A549 (cell line): ENCODE measurements at regions not wholly inside any gene's neighbourhood (a gene's known extent, or its start where the extent isn't known, plus 50 kb on each side); places are given as distances from the start of the nearest gene placed in this dataset.

Experiments
- ATAC-seq, 2 experiments: fragments of 200-7000 bp in 1 of 2; fragments of >200 bp in 1 of 2; cut with Nextera tagmentation in 1 of 2; cut with Tn5 transposase in 1 of 2; 3 replicates each; pipeline versions ENCODE4 v1.8.0 to v1.9.1; 2018 to 2020; ENCODE audit warnings: mild to moderate bottlenecking in 1 of 2, moderate library complexity in 1 of 2
- CTCF ChIA-PET: fragments of 300-600 bp; sonication (Branson Sonifier 250); formaldehyde crosslinking; extraction: SDS; loops from one replicate; lab custom pipeline; 2021; ENCODE audit warnings: antibody characterized with exemption, inconsistent platforms; lab: Yijun Ruan, JAX
- POLR2A ChIA-PET: fragments of 350-600 bp; formaldehyde crosslinking; extraction: SDS; loops from one replicate; lab custom pipeline; 2021; ENCODE audit warnings: antibody characterized with exemption, inconsistent platforms; lab: Yijun Ruan, JAX
- DNase-seq, 2 experiments: peaks; one replicate each; pipeline versions ENCODE4 v3.0.0 to v3.0.0-alpha.2; 2011 to 2016; ENCODE audit warnings: low read depth in 1 of 2, low spot score in 1 of 2
- FAIRE-seq: peaks from 2 replicates; lab custom pipeline; 2011; peaks lifted over from hg19 to GRCh38; lab: Jason Lieb, UNC
- H3K27ac ChIP-seq, 2 experiments: fragments of >200 bp; sonication (Bioruptor Twin); formaldehyde crosslinking; 3 replicates each; pipeline ENCODE4 v1.5.1; 2016 to 2017
- H3K4me1 ChIP-seq: fragments of >200 bp; sonication (Bioruptor Twin); formaldehyde crosslinking; 3 replicates; pipeline ENCODE4 v1.6.1; 2016
- H3K4me2 ChIP-seq: fragments of >200 bp; sonication (Bioruptor Twin); formaldehyde crosslinking; 3 replicates; pipeline ENCODE4 v1.6.1; 2016
- H3K4me3 ChIP-seq: fragments of >200 bp; sonication (Bioruptor Twin); formaldehyde crosslinking; 3 replicates; pipeline ENCODE4 v1.5.1; 2016
- H3K9me3 ChIP-seq: fragments of >200 bp; sonication (Bioruptor Twin); formaldehyde crosslinking; 3 replicates; pipeline ENCODE4 v1.6.1; 2016
- EHMT2 ChIP-seq: fragments of 200-600 bp; sonication (generic); IDR thresholded peaks from 2 replicates; pipeline ENCODE4 v1.6.1; 2016; ENCODE audit warnings: antibody characterized with exemption, low read depth, mild to moderate bottlenecking, moderate library complexity
- EP300 ChIP-seq, 2 experiments: fragments of >200 bp; sonication (Bioruptor Twin); formaldehyde crosslinking; IDR thresholded peaks; 2 replicates in 1 of 2; 3 replicates in 1 of 2; pipeline ENCODE4 v1.6.1; 2016 to 2017
- FOSB ChIP-seq: fragments of 250-450 bp; sonication (Bioruptor Pico); IDR thresholded peaks from 2 replicates; pipeline ENCODE4 v1.5.0; 2020; ENCODE audit warnings: mild to moderate bottlenecking, moderate library complexity
- FOSL2 ChIP-seq, 2 experiments: fragments of 450-650 bp in 1 of 2; fragments of >200 bp in 1 of 2; sonication (Bioruptor Twin) in 1 of 2; formaldehyde crosslinking; IDR thresholded peaks; 2 replicates each; pipeline versions ENCODE4 v1.5.0 to v1.6.1; 2016 to 2020; ENCODE audit warnings: mild to moderate bottlenecking in 1 of 2, moderate library complexity in 1 of 2
- FOXS1 ChIP-seq: fragments of 250-450 bp; sonication (Bioruptor Pico); IDR thresholded peaks from 2 replicates; pipeline ENCODE4 v1.5.0; 2020; ENCODE audit warnings: mild to moderate bottlenecking, moderate library complexity
- GATA3 ChIP-seq: IDR thresholded peaks from 2 replicates; pipeline ENCODE4 v1.6.1; 2012; ENCODE audit warnings: borderline replicate concordance
- HDAC2 ChIP-seq: fragments of 200-600 bp; sonication (generic); IDR thresholded peaks from 2 replicates; pipeline ENCODE4 v1.6.1; 2016
- JUN ChIP-seq, 2 experiments: fragments of >200 bp; sonication (Bioruptor Twin); formaldehyde crosslinking; IDR thresholded peaks; 2 replicates in 1 of 2; 3 replicates in 1 of 2; pipeline ENCODE4 v1.6.1; 2016 to 2017
- KDM1A ChIP-seq: fragments of 200-600 bp; sonication (generic); IDR thresholded peaks from 2 replicates; pipeline ENCODE4 v1.6.1; 2016; ENCODE audit warnings: low read depth, mild to moderate bottlenecking
- MAFK ChIP-seq: fragments of 450-650 bp; IDR thresholded peaks from 2 replicates; pipeline ENCODE4 v1.6.1; 2014; ENCODE audit not compliant: partially characterized antibody
- MAZ ChIP-seq: fragments of 150-350 bp; IDR thresholded peaks from 2 replicates; pipeline ENCODE4 v1.6.1; 2014; ENCODE audit warnings: antibody characterized with exemption, low read depth, low read length, borderline replicate concordance
- MYC ChIP-seq: IDR thresholded peaks from 2 replicates; pipeline ENCODE4 v1.6.1; 2012; ENCODE audit warnings: mild to moderate bottlenecking, inconsistent platforms, low read length, improper control_type of control experiment, borderline replicate concordance
- NPAS2 ChIP-seq: fragments of 250-450 bp; sonication (Bioruptor Pico); IDR thresholded peaks from 2 replicates; pipeline ENCODE4 v1.8.0; 2022; ENCODE audit warnings: mild to moderate bottlenecking, moderate library complexity, borderline replicate concordance
- NR3C1 ChIP-seq: fragments of >200 bp; sonication (Bioruptor Twin); formaldehyde crosslinking; IDR thresholded peaks from 3 replicates; pipeline ENCODE4 v1.6.1; 2017
- PHF8 ChIP-seq: fragments of 200-600 bp; sonication (generic); IDR thresholded peaks from 2 replicates; pipeline ENCODE4 v1.6.1; 2016; ENCODE audit warnings: low read depth, mild to moderate bottlenecking, antibody characterized with exemption, moderate library complexity, borderline replicate concordance
- POLR2A ChIP-seq: IDR thresholded peaks from 2 replicates; pipeline ENCODE4 v1.6.1; 2012; ENCODE audit warnings: mild to moderate bottlenecking, low read length
- RAD21 ChIP-seq, 2 experiments: fragments of >200 bp in 1 of 2; sonication (Bioruptor Twin) in 1 of 2; formaldehyde crosslinking in 1 of 2; IDR thresholded peaks in 1 of 2; conservative IDR thresholded peaks in 1 of 2; 2 replicates in 1 of 2; 3 replicates in 1 of 2; pipeline ENCODE4 v1.6.1; 2012 to 2018; ENCODE audit warnings: inconsistent platforms in 1 of 2
- RFX5 ChIP-seq: fragments of 450-650 bp; IDR thresholded peaks from 2 replicates; pipeline ENCODE4 v1.7.1; 2014; ENCODE audit warnings: antibody characterized with exemption, mild to moderate bottlenecking, moderate library complexity
- SMC3 ChIP-seq: fragments of >200 bp; sonication (Bioruptor Twin); formaldehyde crosslinking; IDR thresholded peaks from 3 replicates; pipeline ENCODE4 v1.6.1; 2018; ENCODE audit warnings: inconsistent platforms
- SREBF2 ChIP-seq: fragments of 450-650 bp; IDR thresholded peaks from 2 replicates; pipeline ENCODE4 v1.6.1; 2014; ENCODE audit warnings: mild to moderate bottlenecking, moderate library complexity
- TFCP2L1 ChIP-seq: fragments of 250-450 bp; sonication (Bioruptor Pico); IDR thresholded peaks from 2 replicates; pipeline ENCODE4 v1.5.0; 2021; ENCODE audit warnings: mild to moderate bottlenecking
- ZFP36 ChIP-seq: fragments of 450-650 bp; IDR thresholded peaks from 2 replicates; pipeline ENCODE4 v1.6.1; 2014; ENCODE audit warnings: borderline replicate concordance; ENCODE audit not compliant: partially characterized antibody
- ZNF302 ChIP-seq: fragments of 250-450 bp; sonication (Bioruptor Pico); IDR thresholded peaks from 2 replicates; pipeline ENCODE4 v1.9.0; 2021; ENCODE audit warnings: inconsistent platforms, mild to moderate bottlenecking, moderate library complexity
- ZSCAN20 ChIP-seq: fragments of 250-450 bp; sonication (Bioruptor Pico); IDR thresholded peaks from 2 replicates; pipeline ENCODE4 v1.8.0; 2022; ENCODE audit warnings: mild to moderate bottlenecking, moderate library complexity
- WGBS: methylation state at CpG from one replicate; pipeline ENCODE4 v1.1.6; 2017; ENCODE audit errors: missing lambda C conversion rate; 5-methylcytosine and 5-hydroxymethylcytosine counted together
- TF ChIP-seq, protein P1 (sequence below): IDR thresholded peaks from 2 replicates; pipeline ENCODE4 v1.6.1; 2012
- TF ChIP-seq, protein P2 (sequence below): fragments of 450-650 bp; IDR thresholded peaks from 2 replicates; pipeline ENCODE4 v1.6.1; 2014; ENCODE audit warnings: antibody characterized with exemption
- TF ChIP-seq, protein P3 (sequence below): fragments of 150-350 bp; IDR thresholded peaks from 2 replicates; pipeline ENCODE4 v1.6.1; 2014; ENCODE audit warnings: low read depth, mild to moderate bottlenecking, low read length
- TF ChIP-seq, protein P4 (sequence below): IDR thresholded peaks from 2 replicates; pipeline ENCODE4 v1.6.1; 2012

DNA sequence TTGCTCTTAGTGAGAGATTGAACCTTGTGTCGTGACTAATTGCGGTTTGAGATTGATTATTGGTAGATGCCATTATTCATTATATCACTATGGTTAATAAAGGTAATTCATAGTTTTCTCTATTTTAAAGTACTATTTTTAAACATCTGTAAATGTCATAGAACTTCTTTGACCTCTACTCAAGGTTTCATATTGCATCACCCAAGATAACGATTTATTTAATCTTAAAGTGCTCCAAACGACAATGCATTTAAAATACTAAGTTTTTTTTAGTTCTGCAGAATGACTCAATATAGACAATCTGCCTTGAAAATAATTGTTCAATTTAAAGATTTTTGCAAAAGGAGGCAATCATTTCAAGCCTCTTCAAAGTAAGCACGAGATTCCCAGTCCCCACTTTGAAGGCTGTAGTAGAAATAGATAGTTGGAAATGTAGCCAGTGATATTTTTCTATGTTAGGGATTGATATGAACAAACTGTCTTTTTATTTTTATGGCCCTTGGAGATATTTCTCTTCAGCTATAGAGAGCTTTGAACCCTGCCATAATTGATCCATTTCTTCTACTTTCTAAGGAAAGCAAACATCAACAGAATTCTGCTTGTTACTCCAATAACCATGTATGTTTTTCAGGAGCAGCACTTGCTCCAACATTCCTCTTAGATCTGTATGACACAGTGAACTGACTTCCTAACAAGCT is 114.2 kb upstream of the PALMD start:
- ChIA-PET CTCF (no interaction called here), POLR2A (no interaction called here)
- DNase-seq (no peak), ATAC-seq (no peak), FAIRE-seq (no peak)
- Histone ChIP-seq H3K4me2 (no peak overlapping the region), H3K4me3 (no peak overlapping the region), H3K27ac (no peak overlapping the region), H3K4me1 (no peaks in the 10 kb centered on the region), H3K9me3 (no peaks in the 10 kb centered on the region)
- TF ChIP-seq, protein P1, sequence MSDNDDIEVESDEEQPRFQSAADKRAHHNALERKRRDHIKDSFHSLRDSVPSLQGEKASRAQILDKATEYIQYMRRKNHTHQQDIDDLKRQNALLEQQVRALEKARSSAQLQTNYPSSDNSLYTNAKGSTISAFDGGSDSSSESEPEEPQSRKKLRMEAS = no peak
- TF ChIP-seq ZSCAN20 = no peak
- no peak for TF ChIP-seq FOXS1 (CRISPR knock-in tag)
- no peak for TF ChIP-seq RAD21 (conservative IDR thresholded peaks at IDR 0.05 in 1 of 2, IDR thresholded peaks at IDR 0.05 in 1 of 2)
- no peak for TF ChIP-seq NR3C1
- no peak for TF ChIP-seq MAFK
- no peak for TF ChIP-seq HDAC2
- no peak for TF ChIP-seq MYC
- no peak for TF ChIP-seq JUN (IDR thresholded peaks at IDR 0.05)
- no peak for TF ChIP-seq TFCP2L1
- no peak for TF ChIP-seq MAZ
- TF ChIP-seq GATA3 = no peak
- no peak for TF ChIP-seq NPAS2 (CRISPR knock-in tag)
- TF ChIP-seq SMC3 = no peak
- TF ChIP-seq FOSB = no peak
- TF ChIP-seq KDM1A = no peak
- WGBS = 67% methylated on average over 5 of the region's 5 CpGs

DNA sequence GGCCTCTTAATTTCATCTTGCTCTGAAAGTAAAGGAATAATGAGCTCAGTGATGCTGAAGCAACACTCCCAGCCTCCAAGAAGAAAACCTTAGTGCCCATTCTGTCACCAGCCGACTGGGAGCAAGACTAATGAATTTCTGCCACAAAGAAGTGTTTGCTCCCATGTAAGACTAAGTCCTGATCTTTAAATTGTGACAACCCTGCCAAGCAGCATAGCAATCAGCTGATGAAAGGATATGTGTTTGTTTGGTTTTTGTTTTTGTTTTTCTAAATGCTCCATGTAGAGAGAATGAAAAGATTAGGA is 113.7 kb upstream of the PALMD start:
- no peak for TF ChIP-seq ZFP36
- TF ChIP-seq EHMT2 = no peak
- no peak for TF ChIP-seq NPAS2 (CRISPR knock-in tag)
- no peak for TF ChIP-seq NR3C1
- TF ChIP-seq HDAC2 = no peak
- TF ChIP-seq, protein P2, sequence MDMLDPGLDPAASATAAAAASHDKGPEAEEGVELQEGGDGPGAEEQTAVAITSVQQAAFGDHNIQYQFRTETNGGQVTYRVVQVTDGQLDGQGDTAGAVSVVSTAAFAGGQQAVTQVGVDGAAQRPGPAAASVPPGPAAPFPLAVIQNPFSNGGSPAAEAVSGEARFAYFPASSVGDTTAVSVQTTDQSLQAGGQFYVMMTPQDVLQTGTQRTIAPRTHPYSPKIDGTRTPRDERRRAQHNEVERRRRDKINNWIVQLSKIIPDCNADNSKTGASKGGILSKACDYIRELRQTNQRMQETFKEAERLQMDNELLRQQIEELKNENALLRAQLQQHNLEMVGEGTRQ = no peak
- TF ChIP-seq, protein P3, sequence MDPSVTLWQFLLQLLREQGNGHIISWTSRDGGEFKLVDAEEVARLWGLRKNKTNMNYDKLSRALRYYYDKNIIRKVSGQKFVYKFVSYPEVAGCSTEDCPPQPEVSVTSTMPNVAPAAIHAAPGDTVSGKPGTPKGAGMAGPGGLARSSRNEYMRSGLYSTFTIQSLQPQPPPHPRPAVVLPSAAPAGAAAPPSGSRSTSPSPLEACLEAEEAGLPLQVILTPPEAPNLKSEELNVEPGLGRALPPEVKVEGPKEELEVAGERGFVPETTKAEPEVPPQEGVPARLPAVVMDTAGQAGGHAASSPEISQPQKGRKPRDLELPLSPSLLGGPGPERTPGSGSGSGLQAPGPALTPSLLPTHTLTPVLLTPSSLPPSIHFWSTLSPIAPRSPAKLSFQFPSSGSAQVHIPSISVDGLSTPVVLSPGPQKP = no peak
- TF ChIP-seq PHF8 = no peak
- no peak for TF ChIP-seq FOSL2 (IDR thresholded peaks at IDR 0.05)
- TF ChIP-seq FOSL2 (CRISPR knock-in tag; IDR thresholded peaks at IDR 0.05) = no peak
- TF ChIP-seq POLR2A = no peak
- no peak for TF ChIP-seq RFX5
- TF ChIP-seq SREBF2 = no peak
- TF ChIP-seq ZNF302 (CRISPR knock-in tag) = no peak
- TF ChIP-seq, protein P4, sequence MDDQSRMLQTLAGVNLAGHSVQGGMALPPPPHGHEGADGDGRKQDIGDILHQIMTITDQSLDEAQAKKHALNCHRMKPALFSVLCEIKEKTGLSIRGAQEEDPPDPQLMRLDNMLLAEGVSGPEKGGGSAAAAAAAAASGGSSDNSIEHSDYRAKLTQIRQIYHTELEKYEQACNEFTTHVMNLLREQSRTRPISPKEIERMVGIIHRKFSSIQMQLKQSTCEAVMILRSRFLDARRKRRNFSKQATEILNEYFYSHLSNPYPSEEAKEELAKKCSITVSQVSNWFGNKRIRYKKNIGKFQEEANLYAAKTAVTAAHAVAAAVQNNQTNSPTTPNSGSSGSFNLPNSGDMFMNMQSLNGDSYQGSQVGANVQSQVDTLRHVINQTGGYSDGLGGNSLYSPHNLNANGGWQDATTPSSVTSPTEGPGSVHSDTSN = no peak
- no peak for TF ChIP-seq EP300 (IDR thresholded peaks at IDR 0.05)
- H3K9me3 ChIP-seq = no peaks in the 10 kb centered on the region
- ATAC-seq (no peak), DNase-seq (no peak), FAIRE-seq (no peak)
- ChIA-PET CTCF (no interaction called here), POLR2A (no interaction called here)
- H3K4me2 ChIP-seq = no peak overlapping the region
- 20% methylated on average over 1 of the region's 1 CpG for WGBS
- H3K4me1 ChIP-seq = no peaks in the 10 kb centered on the region
- H3K4me3 ChIP-seq = no peak overlapping the region
- H3K27ac ChIP-seq = no peak overlapping the region
